Stimulated activated naive CD8-positive, alpha-beta T cell treated with anti-CD3 and anti-CD28 coated beads, Interleukin-15, Interleukin-2, amounts not matched to agents 100 ng/mL and 50 ng/mL, for 24 hours (primary cell): ENCODE measurements at regions not wholly inside any gene's neighbourhood (a gene's known extent, or its start where the extent isn't known, plus 50 kb on each side); places are given as distances from the start of the nearest gene placed in this dataset.
"Not testable (repeated sequence)": the region's sequence is repeated elsewhere in the genome, so short reads cannot be mapped to it uniquely, and the experiment has no call there.

Experiments
- H3K27ac Mint-ChIP-seq: one replicate; pipeline ENCODE4 v1.8.0; 2021; ENCODE audit warnings: mild to moderate bottlenecking, mixed read lengths
- H3K27me3 Mint-ChIP-seq: one replicate; pipeline ENCODE4 v1.8.0; 2021; ENCODE audit warnings: mixed read lengths
- H3K36me3 Mint-ChIP-seq: one replicate; pipeline ENCODE4 v1.8.0; 2021; ENCODE audit warnings: low read depth, mixed read lengths
- H3K4me1 Mint-ChIP-seq: one replicate; pipeline ENCODE4 v1.8.0; 2021; ENCODE audit warnings: low read depth, mixed read lengths
- H3K4me3 Mint-ChIP-seq: one replicate; pipeline ENCODE4 v1.8.0; 2021; ENCODE audit warnings: mild to moderate bottlenecking, mixed read lengths
- H3K9me3 Mint-ChIP-seq: one replicate; pipeline ENCODE4 v1.8.0; 2021; ENCODE audit warnings: mixed read lengths

DNA sequence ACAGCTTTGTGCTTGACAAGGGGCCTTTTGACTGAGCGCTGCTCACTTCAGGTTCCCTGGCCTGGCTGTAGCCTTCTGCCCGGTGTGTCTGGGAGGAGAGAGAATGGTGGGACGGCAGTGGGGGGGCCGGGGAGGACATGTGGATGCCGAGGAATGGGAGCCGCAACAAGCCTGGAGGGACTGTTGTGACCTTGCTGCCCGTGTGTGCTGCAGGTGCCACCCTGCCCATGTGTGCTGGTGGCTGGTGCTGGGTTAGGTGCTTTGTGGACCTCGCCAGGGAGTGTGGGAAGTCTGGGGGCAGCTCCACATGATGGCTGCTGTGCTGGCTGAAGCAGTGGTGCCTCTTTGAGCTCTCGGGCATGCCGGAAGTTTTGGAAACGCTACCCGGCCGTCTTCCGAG lies 132.1 kb downstream of the LAT start:
- Mint-ChIP-seq H3K9me3 (no peaks in the 10 kb centered on the region), H3K4me1 (peaks cover 61% of the 10 kb centered on the region), H3K4me3 (no peak overlapping the region), H3K36me3 (peaks cover 67% of the 10 kb centered on the region), H3K27me3 (no peaks in the 10 kb centered on the region), H3K27ac (no peak overlapping the region)

- not testable (repeated sequence) for H3K27me3 Mint-ChIP-seq, H3K9me3 Mint-ChIP-seq
- Mint-ChIP-seq H3K36me3 (peaks cover 64% of the 10 kb centered on the region), H3K4me3 (peak overlapping the region; percentile 12), H3K4me1 (peaks cover 66% of the 10 kb centered on the region), H3K27ac (peak overlapping the region; percentile 90)
Observed at GRCh38 chr16:29116207-29116606, 131.4 kb downstream of the LAT start.

DNA sequence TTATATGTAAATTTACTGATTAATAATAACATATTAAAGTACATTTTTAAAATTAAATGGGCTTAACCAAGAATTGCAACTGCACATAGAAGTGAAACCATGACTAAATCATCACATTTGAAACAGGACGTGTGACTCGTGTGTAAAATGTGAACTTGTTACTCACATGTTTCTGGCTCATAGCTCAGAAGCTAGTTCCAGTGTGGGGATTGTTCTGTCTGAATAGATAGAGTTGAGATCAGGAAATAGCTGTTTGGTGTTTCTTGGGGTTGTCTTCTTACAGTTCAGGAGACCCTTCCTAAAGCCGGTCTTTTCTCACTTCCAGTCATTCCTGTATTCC lies 130.9 kb downstream of the LAT start:
- H3K27me3 Mint-ChIP-seq, H3K4me3 Mint-ChIP-seq, H3K9me3 Mint-ChIP-seq: not testable (repeated sequence)
- Mint-ChIP-seq H3K27ac (peak overlapping the region; percentile 90), H3K4me1 (peaks cover 68% of the 10 kb centered on the region), H3K36me3 (peaks cover 60% of the 10 kb centered on the region)

- peak overlapping the region; percentile 48 for H3K4me3 Mint-ChIP-seq
- H3K27ac Mint-ChIP-seq, result peak overlapping the region; percentile 90
- peaks cover 61% of the 10 kb centered on the region for H3K36me3 Mint-ChIP-seq
- peaks cover 67% of the 10 kb centered on the region for H3K4me1 Mint-ChIP-seq
- not testable (repeated sequence) for H3K9me3 Mint-ChIP-seq, H3K27me3 Mint-ChIP-seq
Observed at GRCh38 chr16:29114989-29115801, 130.3 kb downstream of the LAT start.

GRCh38 chr16:29114574-29114973 lies 129.7 kb downstream of the LAT start:
- no peaks in the 10 kb centered on the region for H3K9me3 Mint-ChIP-seq
- H3K4me3 Mint-ChIP-seq, result no peak overlapping the region
- peaks cover 60% of the 10 kb centered on the region for H3K36me3 Mint-ChIP-seq

GRCh38 chr16:29113446-29113845 lies 128.6 kb downstream of the LAT start:
- H3K27me3 Mint-ChIP-seq, H3K4me3 Mint-ChIP-seq, H3K9me3 Mint-ChIP-seq: not testable (repeated sequence)
- Mint-ChIP-seq H3K27ac (peak overlapping the region; percentile 28), H3K4me1 (peaks cover 63% of the 10 kb centered on the region), H3K36me3 (peaks cover 57% of the 10 kb centered on the region)

More at GRCh38 chr16:29114574-29114973, 129.7 kb downstream of the LAT start:
- Mint-ChIP-seq H3K27me3 (no peaks in the 10 kb centered on the region), H3K4me1 (peaks cover 67% of the 10 kb centered on the region), H3K27ac (peak overlapping the region; percentile 90)

DNA sequence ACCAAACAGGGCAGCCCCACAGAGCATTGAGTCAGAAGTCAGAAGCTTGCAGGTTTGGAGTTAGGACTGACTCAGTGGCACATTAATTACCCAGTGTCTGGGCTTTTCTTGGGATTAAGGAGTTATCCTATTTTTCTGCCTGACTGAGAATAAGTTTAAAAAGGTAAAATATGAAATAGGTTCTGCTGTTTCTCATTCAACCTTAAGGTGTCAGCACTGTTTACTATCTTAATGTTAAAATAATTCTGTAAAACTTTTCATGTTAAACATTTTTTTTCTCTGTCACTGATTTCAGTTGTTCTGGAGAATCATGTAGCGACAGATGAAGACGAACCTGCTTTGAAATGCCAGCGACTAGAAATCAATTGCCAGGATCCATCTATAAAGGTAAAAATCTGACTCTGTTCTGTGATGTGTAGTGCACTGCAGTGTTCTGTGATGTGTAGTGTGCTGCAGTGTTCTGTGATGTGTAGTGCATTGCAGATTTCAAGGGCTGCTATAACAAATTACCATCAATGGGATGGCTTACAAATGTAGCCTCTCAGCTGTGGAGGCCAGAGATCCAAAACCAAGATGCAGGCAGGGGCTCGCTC lies 128.0 kb downstream of the LAT start:
- Mint-ChIP-seq H3K27ac (no peak overlapping the region), H3K36me3 (peaks cover 51% of the 10 kb centered on the region), H3K4me1 (peaks cover 57% of the 10 kb centered on the region), H3K27me3 (no peaks in the 10 kb centered on the region), H3K4me3 (no peak overlapping the region), H3K9me3 (no peaks in the 10 kb centered on the region)

DNA sequence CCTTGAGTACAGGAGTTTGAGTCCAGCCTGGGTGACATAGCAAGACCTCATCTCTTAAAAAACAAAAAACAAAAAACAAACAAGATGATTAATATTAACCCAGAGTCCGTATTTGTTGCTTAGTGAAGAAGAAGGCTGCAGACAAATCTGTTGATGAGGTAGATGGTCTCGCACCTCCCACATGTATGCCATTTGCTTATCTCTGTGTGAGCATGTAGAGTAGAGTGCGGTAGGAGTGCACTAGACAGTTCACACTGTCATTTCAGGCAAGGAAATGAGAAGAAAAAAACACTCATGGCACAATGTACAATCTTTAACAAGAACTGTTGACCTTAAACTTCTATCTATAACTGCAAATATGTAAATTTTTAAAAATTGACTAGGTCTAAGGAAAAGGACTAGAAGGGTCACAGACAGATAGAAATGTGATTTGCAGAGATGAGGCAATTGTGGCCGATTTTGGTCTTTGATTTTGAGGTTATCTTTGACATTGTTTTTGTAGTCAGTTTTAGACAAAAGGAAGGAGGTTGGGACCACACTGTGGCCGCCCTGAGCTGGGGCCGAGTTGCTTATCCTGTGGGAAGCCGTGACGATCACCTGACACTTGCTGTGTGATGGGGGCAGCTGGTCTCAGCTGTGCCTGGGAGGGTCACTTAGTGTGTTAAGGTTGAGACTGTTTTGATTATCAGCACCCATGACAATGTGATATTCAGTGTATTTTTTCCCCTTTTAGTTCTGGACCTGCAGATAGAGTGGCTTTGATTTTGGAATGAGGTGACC lies 127.2 kb downstream of the LAT start:
- Mint-ChIP-seq H3K4me1 (peaks cover 54% of the 10 kb centered on the region), H3K36me3 (peaks cover 47% of the 10 kb centered on the region), H3K27ac (peak overlapping the region; percentile 63)
- H3K27me3 Mint-ChIP-seq, H3K4me3 Mint-ChIP-seq, H3K9me3 Mint-ChIP-seq: not testable (repeated sequence)

GRCh38 chr16:29111421-29111820 lies 126.6 kb downstream of the LAT start:
- H3K27me3 Mint-ChIP-seq, result no peaks in the 10 kb centered on the region
- H3K27ac Mint-ChIP-seq, result no peak overlapping the region
- H3K4me1 Mint-ChIP-seq, result peaks cover 48% of the 10 kb centered on the region
- no peaks in the 10 kb centered on the region for H3K9me3 Mint-ChIP-seq
- H3K36me3 Mint-ChIP-seq, result peaks cover 40% of the 10 kb centered on the region
- no peak overlapping the region for H3K4me3 Mint-ChIP-seq

- H3K27ac Mint-ChIP-seq, H3K9me3 Mint-ChIP-seq, H3K27me3 Mint-ChIP-seq, H3K4me3 Mint-ChIP-seq: not testable (repeated sequence)
- Mint-ChIP-seq H3K36me3 (peaks cover 30% of the 10 kb centered on the region), H3K4me1 (peaks cover 23% of the 10 kb centered on the region)
Observed at GRCh38 chr16:29108625-29109169, 123.8 kb downstream of the LAT start.

GRCh38 chr16:29107299-29107698 lies 122.4 kb downstream of the LAT start:
- Mint-ChIP-seq H3K9me3 (no peaks in the 10 kb centered on the region), H3K4me3 (no peak overlapping the region), H3K36me3 (peaks cover 19% of the 10 kb centered on the region), H3K27ac (no peak overlapping the region), H3K27me3 (no peaks in the 10 kb centered on the region), H3K4me1 (peaks cover 12% of the 10 kb centered on the region)

- H3K4me3 Mint-ChIP-seq, H3K9me3 Mint-ChIP-seq, H3K27me3 Mint-ChIP-seq, H3K27ac Mint-ChIP-seq, H3K4me1 Mint-ChIP-seq: not testable (repeated sequence)
- peaks cover 20% of the 10 kb centered on the region for H3K36me3 Mint-ChIP-seq
Observed at GRCh38 chr16:29106259-29106908, 121.5 kb downstream of the LAT start.

DNA sequence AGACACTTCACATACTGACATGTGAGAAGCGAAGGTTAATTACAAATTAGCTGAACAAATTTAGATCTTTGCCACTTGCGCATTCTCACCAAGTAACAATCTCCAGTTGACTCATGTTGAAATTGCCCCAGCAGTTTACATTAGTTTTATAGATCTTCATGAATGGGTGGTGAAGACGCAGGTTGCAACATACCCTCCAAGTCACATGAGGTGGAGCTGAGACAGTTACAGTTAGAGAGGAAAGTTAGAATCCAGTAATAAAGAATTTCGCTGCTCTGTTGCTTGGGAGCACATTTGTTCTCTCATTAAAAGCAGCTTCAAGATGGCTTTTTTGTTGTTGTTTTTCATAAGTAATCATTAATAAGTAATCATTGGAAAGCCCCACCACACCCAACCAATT lies 119.7 kb downstream of the LAT start:
- H3K27me3 Mint-ChIP-seq, H3K4me3 Mint-ChIP-seq, H3K9me3 Mint-ChIP-seq, H3K4me1 Mint-ChIP-seq, H3K27ac Mint-ChIP-seq: not testable (repeated sequence)
- H3K36me3 Mint-ChIP-seq, result peaks cover 14% of the 10 kb centered on the region

DNA sequence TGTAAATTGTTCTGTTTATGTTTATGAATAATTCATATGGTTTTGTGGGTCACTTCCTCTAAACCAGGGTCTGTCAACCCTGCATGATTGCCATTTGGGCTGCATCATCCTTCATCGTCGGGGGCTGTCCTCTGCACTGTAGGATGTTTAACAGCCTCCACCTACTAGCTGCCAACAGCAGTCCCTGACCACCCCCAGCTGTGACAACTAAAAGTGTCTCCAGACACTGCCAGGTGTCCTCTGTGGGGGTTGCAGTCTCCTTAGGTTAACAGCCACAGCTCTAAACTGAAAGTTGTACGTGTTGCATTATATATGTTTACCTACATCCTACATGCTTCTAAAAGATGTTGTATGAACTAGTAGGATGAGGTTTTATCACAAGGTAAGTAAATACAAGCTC lies 113.1 kb downstream of the LAT start:
- not testable (repeated sequence) for H3K4me3 Mint-ChIP-seq, H3K9me3 Mint-ChIP-seq, H3K27ac Mint-ChIP-seq, H3K4me1 Mint-ChIP-seq, H3K36me3 Mint-ChIP-seq, H3K27me3 Mint-ChIP-seq
